ENCODE measurements at regions not wholly inside any gene's neighbourhood (a gene's known extent, or its start where the extent isn't known, plus 50 kb on each side); places are given as distances from the start of the nearest gene placed in this dataset.

- no peaks in the 10 kb centered on the region for H3K79me2 ChIP-seq (replicated peaks; ENCODE audit: insufficient read depth, low read length)
- H3K27me3 ChIP-seq (ENCODE audit: insufficient read depth, low read depth, low read length): no peaks in the 10 kb centered on the region
- H3K9me2 ChIP-seq (ENCODE audit: insufficient read depth, low read length): no peaks in the 10 kb centered on the region
- no peak overlapping the region for H3K4me3 ChIP-seq (ENCODE audit: low read length)
- H2AFZ ChIP-seq (ENCODE audit: low read depth, low read length): no peak overlapping the region
- no peaks in the 10 kb centered on the region for H4K20me1 ChIP-seq (ENCODE audit: insufficient read depth)
- H3K9me3 ChIP-seq (ENCODE audit: low read length): no peaks in the 10 kb centered on the region
- no peak for TF ChIP-seq CTCF (IDR thresholded peaks at IDR 0.05; ENCODE audit: poor library complexity, severe bottlenecking)
- no peak for TF ChIP-seq RAD21 (conservative IDR thresholded peaks at IDR 0.05)
- no peak for TF ChIP-seq TAF1 (IDR thresholded peaks at IDR 0.05; ENCODE audit: low read depth)
- no peak for TF ChIP-seq SMC3 (conservative IDR thresholded peaks at IDR 0.05; ENCODE audit: poor library complexity)
- no peak for TF ChIP-seq EP300 (conservative IDR thresholded peaks at IDR 0.05; ENCODE audit: poor library complexity, severe bottlenecking)
- no peak for TF ChIP-seq EZH2 (IDR thresholded peaks at IDR 0.05; ENCODE audit: borderline replicate concordance, insufficient read depth, low read length, poor library complexity, severe bottlenecking)
- no peak for TF ChIP-seq MXI1 (conservative IDR thresholded peaks at IDR 0.05; ENCODE audit: poor library complexity, severe bottlenecking)
- TF ChIP-seq, protein P1, sequence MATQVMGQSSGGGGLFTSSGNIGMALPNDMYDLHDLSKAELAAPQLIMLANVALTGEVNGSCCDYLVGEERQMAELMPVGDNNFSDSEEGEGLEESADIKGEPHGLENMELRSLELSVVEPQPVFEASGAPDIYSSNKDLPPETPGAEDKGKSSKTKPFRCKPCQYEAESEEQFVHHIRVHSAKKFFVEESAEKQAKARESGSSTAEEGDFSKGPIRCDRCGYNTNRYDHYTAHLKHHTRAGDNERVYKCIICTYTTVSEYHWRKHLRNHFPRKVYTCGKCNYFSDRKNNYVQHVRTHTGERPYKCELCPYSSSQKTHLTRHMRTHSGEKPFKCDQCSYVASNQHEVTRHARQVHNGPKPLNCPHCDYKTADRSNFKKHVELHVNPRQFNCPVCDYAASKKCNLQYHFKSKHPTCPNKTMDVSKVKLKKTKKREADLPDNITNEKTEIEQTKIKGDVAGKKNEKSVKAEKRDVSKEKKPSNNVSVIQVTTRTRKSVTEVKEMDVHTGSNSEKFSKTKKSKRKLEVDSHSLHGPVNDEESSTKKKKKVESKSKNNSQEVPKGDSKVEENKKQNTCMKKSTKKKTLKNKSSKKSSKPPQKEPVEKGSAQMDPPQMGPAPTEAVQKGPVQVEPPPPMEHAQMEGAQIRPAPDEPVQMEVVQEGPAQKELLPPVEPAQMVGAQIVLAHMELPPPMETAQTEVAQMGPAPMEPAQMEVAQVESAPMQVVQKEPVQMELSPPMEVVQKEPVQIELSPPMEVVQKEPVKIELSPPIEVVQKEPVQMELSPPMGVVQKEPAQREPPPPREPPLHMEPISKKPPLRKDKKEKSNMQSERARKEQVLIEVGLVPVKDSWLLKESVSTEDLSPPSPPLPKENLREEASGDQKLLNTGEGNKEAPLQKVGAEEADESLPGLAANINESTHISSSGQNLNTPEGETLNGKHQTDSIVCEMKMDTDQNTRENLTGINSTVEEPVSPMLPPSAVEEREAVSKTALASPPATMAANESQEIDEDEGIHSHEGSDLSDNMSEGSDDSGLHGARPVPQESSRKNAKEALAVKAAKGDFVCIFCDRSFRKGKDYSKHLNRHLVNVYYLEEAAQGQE (IDR thresholded peaks at IDR 0.05; ENCODE audit: borderline replicate concordance): no peak
- H3F3A ChIP-seq (ENCODE audit: insufficient read depth, low read length, poor library complexity, severe bottlenecking): no peaks in the 10 kb centered on the region
- H3K27ac ChIP-seq (ENCODE audit: low read length): no peak overlapping the region
- H3K9ac ChIP-seq (ENCODE audit: low read length): no peak overlapping the region
- H3K36me3 ChIP-seq (ENCODE audit: insufficient read depth, low read length): no peaks in the 10 kb centered on the region
- no peak overlapping the region for H3K4me2 ChIP-seq (ENCODE audit: low read length)
These were observed 186.7 kb downstream of the UACA start for GRCh38 chr15:70576696-70577095.

DNA sequence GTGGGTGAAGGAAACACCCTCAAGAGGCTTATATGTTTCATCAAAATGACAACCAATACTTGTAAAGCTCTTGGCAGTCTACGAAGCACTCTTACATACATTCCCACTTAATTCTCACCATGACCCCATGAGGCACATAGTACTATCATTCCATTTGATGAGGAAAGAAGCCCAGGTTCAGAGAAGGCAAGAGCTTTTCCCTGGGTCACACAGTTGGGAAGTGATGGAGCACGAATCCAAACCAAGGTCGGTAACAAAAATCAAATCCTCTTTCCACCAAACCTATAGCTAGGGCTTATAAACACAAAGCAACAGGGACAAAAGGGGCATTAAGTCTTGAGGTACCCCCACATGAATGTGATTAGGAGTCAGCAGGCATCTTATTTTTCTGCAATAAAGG lies 187.1 kb downstream of the UACA start:
- no peak overlapping the region for H3K4me2 ChIP-seq (ENCODE audit: low read length)
- no peak overlapping the region for H3K4me3 ChIP-seq (ENCODE audit: low read length)
- no peaks in the 10 kb centered on the region for H3K9me2 ChIP-seq (ENCODE audit: insufficient read depth, low read length)
- no peaks in the 10 kb centered on the region for H3K27me3 ChIP-seq (ENCODE audit: insufficient read depth, low read depth, low read length)
- no peaks in the 10 kb centered on the region for H3K79me2 ChIP-seq (replicated peaks; ENCODE audit: insufficient read depth, low read length)
- H2AFZ ChIP-seq (ENCODE audit: low read depth, low read length): no peak overlapping the region
- no peaks in the 10 kb centered on the region for H3K9me3 ChIP-seq (ENCODE audit: low read length)
- no peaks in the 10 kb centered on the region for H4K20me1 ChIP-seq (ENCODE audit: insufficient read depth)
- TF ChIP-seq MXI1 (conservative IDR thresholded peaks at IDR 0.05; ENCODE audit: poor library complexity, severe bottlenecking): no peak
- TF ChIP-seq EP300 (conservative IDR thresholded peaks at IDR 0.05; ENCODE audit: poor library complexity, severe bottlenecking): no peak
- TF ChIP-seq EZH2 (IDR thresholded peaks at IDR 0.05; ENCODE audit: borderline replicate concordance, insufficient read depth, low read length, poor library complexity, severe bottlenecking): no peak
- TF ChIP-seq SMC3 (conservative IDR thresholded peaks at IDR 0.05; ENCODE audit: poor library complexity): no peak
- TF ChIP-seq POLR2AphosphoS5 (IDR thresholded peaks at IDR 0.05): no peak
- TF ChIP-seq RAD21 (conservative IDR thresholded peaks at IDR 0.05): no peak
- no peak for TF ChIP-seq TAF1 (IDR thresholded peaks at IDR 0.05; ENCODE audit: low read depth)
- no peak for TF ChIP-seq CTCF (IDR thresholded peaks at IDR 0.05; ENCODE audit: poor library complexity, severe bottlenecking)
- TF ChIP-seq, protein P1 (IDR thresholded peaks at IDR 0.05; ENCODE audit: borderline replicate concordance): no peak
- H3F3A ChIP-seq (ENCODE audit: insufficient read depth, low read length, poor library complexity, severe bottlenecking): no peaks in the 10 kb centered on the region
- no peaks in the 10 kb centered on the region for H3K36me3 ChIP-seq (ENCODE audit: insufficient read depth, low read length)
- no peak overlapping the region for H3K9ac ChIP-seq (ENCODE audit: low read length)
- no peak overlapping the region for H3K27ac ChIP-seq (ENCODE audit: low read length)

Data from neural cell (in vitro differentiated cells).